H9 (cell line): ENCODE measurements at regions not wholly inside any gene's neighbourhood (a gene's known extent, or its start where the extent isn't known, plus 50 kb on each side); places are given as distances from the start of the nearest gene placed in this dataset.

ENCODE experiments used
- DNase-seq: peaks from one replicate; pipeline ENCODE4 v3.0.0-alpha.2; 2017
- H2AFZ ChIP-seq: one replicate; pipeline ENCODE4 v1.6.1; 2013; ENCODE audit warnings: mild to moderate bottlenecking, low read length, control low read depth, moderate library complexity
- H2AK5ac ChIP-seq: 2 replicates; pipeline ENCODE4 v1.6.1; 2013; ENCODE audit warnings: low read length, control low read depth, mixed read lengths; ENCODE audit not compliant: insufficient read length
- H2BK120ac ChIP-seq: one replicate; pipeline ENCODE4 v1.6.1; 2013; ENCODE audit warnings: low read depth, mild to moderate bottlenecking, low read length, control low read depth, inconsistent platforms; ENCODE audit not compliant: poor library complexity, severe bottlenecking
- H2BK12ac ChIP-seq: 2 replicates; pipeline ENCODE4 v1.6.1; 2013; ENCODE audit warnings: low read length, control low read depth, mixed read lengths, low read depth; ENCODE audit not compliant: insufficient read length
- H2BK15ac ChIP-seq: 2 replicates; pipeline ENCODE4 v1.6.1; 2013; ENCODE audit warnings: low read depth, low read length, control low read depth
- H2BK20ac ChIP-seq: one replicate; pipeline ENCODE4 v1.6.1; 2013; ENCODE audit warnings: low read depth, mild to moderate bottlenecking, low read length, control low read depth, inconsistent platforms; ENCODE audit not compliant: poor library complexity, severe bottlenecking
- H2BK5ac ChIP-seq: 2 replicates; pipeline ENCODE4 v1.6.1; 2013; ENCODE audit warnings: low read length, control low read depth, mixed read lengths; ENCODE audit not compliant: insufficient read length
- H3K14ac ChIP-seq: 2 replicates; pipeline ENCODE4 v1.6.1; 2013; ENCODE audit warnings: low read length, control low read depth; ENCODE audit not compliant: insufficient read depth
- H3K18ac ChIP-seq: 2 replicates; pipeline ENCODE4 v1.6.1; 2013; ENCODE audit warnings: low read depth, mild to moderate bottlenecking, mixed read lengths, low read length, control low read depth; ENCODE audit not compliant: insufficient read length
- H3K23ac ChIP-seq: 2 replicates; pipeline ENCODE4 v1.6.1; 2013; ENCODE audit warnings: low read length, control low read depth, mixed read lengths, low read depth; ENCODE audit not compliant: insufficient read length
- H3K23me2 ChIP-seq: 2 replicates; pipeline ENCODE4 v1.6.1; 2013; ENCODE audit warnings: low read depth, mild to moderate bottlenecking, mixed read lengths, low read length, control low read depth; ENCODE audit not compliant: insufficient read length, poor library complexity, severe bottlenecking
- H3K27ac ChIP-seq: 2 replicates; pipeline ENCODE4 v1.5.1; 2013; ENCODE audit warnings: low read length, control low read depth, mixed read lengths, low read depth; ENCODE audit not compliant: insufficient read length
- H3K27me3 ChIP-seq: 2 replicates; pipeline ENCODE4 v1.6.1; 2013; ENCODE audit warnings: low read length, control low read depth, inconsistent platforms; ENCODE audit not compliant: insufficient read depth
- H3K4ac ChIP-seq: 2 replicates; pipeline ENCODE4 v1.6.1; 2013; ENCODE audit warnings: low read depth, mild to moderate bottlenecking, control low read depth, inconsistent platforms, low read length, moderate library complexity
- H3K4me1 ChIP-seq: 2 replicates; pipeline ENCODE4 v1.6.1; 2013; ENCODE audit warnings: low read length, control low read depth, inconsistent platforms; ENCODE audit not compliant: insufficient read depth
- H3K4me2 ChIP-seq: 2 replicates; pipeline ENCODE4 v1.6.1; 2013; ENCODE audit warnings: low read length, control low read depth, mixed read lengths; ENCODE audit not compliant: insufficient read length, insufficient read depth
- H3K56ac ChIP-seq: 2 replicates; pipeline ENCODE4 v1.6.1; 2013; ENCODE audit warnings: low read depth, mild to moderate bottlenecking, mixed read lengths, low read length, control low read depth; ENCODE audit not compliant: insufficient read length
- H3K79me1 ChIP-seq: 2 replicates; pipeline ENCODE4 v1.6.1; 2013; ENCODE audit warnings: low read depth, mild to moderate bottlenecking, moderate library complexity, low read length, control low read depth, inconsistent platforms; ENCODE audit not compliant: insufficient read depth, poor library complexity, severe bottlenecking
- H3K79me2 ChIP-seq: 2 replicates; pipeline ENCODE4 v1.6.1; 2013; ENCODE audit warnings: low read length, control low read depth, inconsistent platforms; ENCODE audit not compliant: insufficient read depth
- H3K9ac ChIP-seq: 2 replicates; pipeline ENCODE4 v1.6.1; 2013; ENCODE audit warnings: low read length, control low read depth, mixed read lengths; ENCODE audit not compliant: insufficient read length; ENCODE audit errors: extremely low read depth
- H3K9me3 ChIP-seq: one replicate; pipeline ENCODE4 v1.6.1; 2013; ENCODE audit warnings: low read depth, low read length, inconsistent platforms; ENCODE audit not compliant: control insufficient read depth
- H3T11ph ChIP-seq: one replicate; pipeline ENCODE4 v1.6.1; 2013; ENCODE audit warnings: mild to moderate bottlenecking, low read length, control low read depth, inconsistent platforms
- H4K20me1 ChIP-seq: one replicate; pipeline ENCODE4 v1.6.1; 2013; ENCODE audit not compliant: control insufficient read depth, insufficient read length, insufficient read depth
- H4K5ac ChIP-seq: 2 replicates; pipeline ENCODE4 v1.6.1; 2013; ENCODE audit warnings: low read depth, mild to moderate bottlenecking, mixed read lengths, low read length, control low read depth; ENCODE audit not compliant: insufficient read length
- H4K8ac ChIP-seq: replicated peaks from 2 replicates; pipeline ENCODE4 v1.6.1; 2013; ENCODE audit warnings: low read length, control low read depth, mixed read lengths, low read depth; ENCODE audit not compliant: insufficient read length
- H4K91ac ChIP-seq: 2 replicates; pipeline ENCODE4 v1.6.1; 2013; ENCODE audit warnings: low read depth, mild to moderate bottlenecking, moderate library complexity, mixed read lengths, low read length, control low read depth; ENCODE audit not compliant: insufficient read length
- H3K27ac Mint-ChIP-seq, 3 experiments: 2 replicates in 2 of 3; 3 replicates in 1 of 3; pipeline ENCODE4 v1.8.0; 2020 to 2021; ENCODE audit warnings: mixed read lengths in 3 of 3, mild to moderate bottlenecking in 1 of 3, moderate library complexity in 1 of 3
- H3K27me3 Mint-ChIP-seq: 2 replicates; pipeline ENCODE4 v1.8.0; 2021; ENCODE audit warnings: low read depth, mild to moderate bottlenecking, moderate library complexity, mixed read lengths
- H3K36me3 Mint-ChIP-seq, 3 experiments: 2 replicates in 2 of 3; 3 replicates in 1 of 3; pipeline ENCODE4 v1.8.0; 2020 to 2021; ENCODE audit warnings: low read depth in 3 of 3, mixed read lengths in 3 of 3; ENCODE audit not compliant: insufficient read depth in 1 of 3
- H3K4me1 Mint-ChIP-seq, 2 experiments: 2 replicates each; pipeline ENCODE4 v1.8.0; 2020; ENCODE audit warnings: mixed read lengths in 2 of 2
- H3K4me3 Mint-ChIP-seq, 2 experiments: 2 replicates in 1 of 2; 3 replicates in 1 of 2; pipeline ENCODE4 v1.8.0; 2020 to 2021; ENCODE audit warnings: mild to moderate bottlenecking in 2 of 2, mixed read lengths in 2 of 2, moderate library complexity in 1 of 2
- H3K9me3 Mint-ChIP-seq, 2 experiments: 2 replicates in 1 of 2; 3 replicates in 1 of 2; pipeline ENCODE4 v1.8.0; 2020; ENCODE audit warnings: mild to moderate bottlenecking in 2 of 2, mixed read lengths in 2 of 2, moderate library complexity in 1 of 2
- CTCF ChIP-seq: fragments of 200-600 bp; sonication (generic); conservative IDR thresholded peaks from 3 replicates; pipeline ENCODE4 v1.8.0; 2021; ENCODE audit warnings: antibody characterized with exemption, mild to moderate bottlenecking
- WGBS: extraction: QIAGEN DNeasy Blood & Tissue Kit; methylation state at CpG from one replicate; pipeline ENCODE4 v1.1.7; 2013; ENCODE audit warnings: missing lambda C conversion rate, low lambda C conversion rate, mixed read lengths; ENCODE audit not compliant: insufficient read length; ENCODE audit errors: extremely low coverage; 5-methylcytosine and 5-hydroxymethylcytosine counted together

- H3K4me2 ChIP-seq = no peak overlapping the region
- Mint-ChIP-seq H3K4me3 (no peak overlapping the region), H3K27me3 (no peaks in the 10 kb centered on the region), H3K9me3 (peaks cover 1% of the 10 kb centered on the region in 2 experiments; a peak in 4 of 5 replicates), H3K27ac (no peak overlapping the region), H3K36me3 (peaks cover under 1 to 7% (median 2%) of the 10 kb centered on the region in 3 experiments; a peak in 5 of 7 replicates), H3K4me1 (no peaks in the 10 kb centered on the region)
- no peak overlapping the region for H3K18ac ChIP-seq
- no peak for DNase-seq
- no peak overlapping the region for H3K9ac ChIP-seq
- H3K9me3 ChIP-seq = peaks cover 3% of the 10 kb centered on the region
- H4K20me1 ChIP-seq = no peaks in the 10 kb centered on the region
- no peak overlapping the region for H3T11ph ChIP-seq
- H4K8ac ChIP-seq = no peak overlapping the region
- no peak overlapping the region for H2BK15ac ChIP-seq
- TF ChIP-seq CTCF = no peak
- no peaks in the 10 kb centered on the region for H3K4me1 ChIP-seq
- no peak overlapping the region for H2BK20ac ChIP-seq
- no peaks in the 10 kb centered on the region for H3K79me1 ChIP-seq
- no peak overlapping the region for H4K5ac ChIP-seq
- H3K4ac ChIP-seq = no peak overlapping the region
- no peak overlapping the region for H3K23ac ChIP-seq
- no peak overlapping the region for H2AK5ac ChIP-seq
- no peak overlapping the region for H3K56ac ChIP-seq
- H3K14ac ChIP-seq = no peak overlapping the region
- no peaks in the 10 kb centered on the region for H3K23me2 ChIP-seq
- H3K27ac ChIP-seq = no peak overlapping the region
- H2BK12ac ChIP-seq = no peak overlapping the region
- no peak overlapping the region for H2AFZ ChIP-seq
- no peak overlapping the region for H2BK120ac ChIP-seq
- H3K27me3 ChIP-seq = no peaks in the 10 kb centered on the region
- H4K91ac ChIP-seq = no peak overlapping the region
- H3K79me2 ChIP-seq = no peaks in the 10 kb centered on the region
- no peak overlapping the region for H2BK5ac ChIP-seq
- WGBS = no CpG with 5 or more reads among the region's 1 CpG
These were observed 63.1 kb upstream of the ICA1 start for GRCh38 chr7:8325067-8325466.
